ENCODE measurements at regions not wholly inside any gene's neighbourhood (a gene's known extent, or its start where the extent isn't known, plus 50 kb on each side); places are given as distances from the start of the nearest gene placed in this dataset.
"Not testable (repeated sequence)": the region's sequence is repeated elsewhere in the genome, so short reads cannot be mapped to it uniquely, and the experiment has no call there.

DNA sequence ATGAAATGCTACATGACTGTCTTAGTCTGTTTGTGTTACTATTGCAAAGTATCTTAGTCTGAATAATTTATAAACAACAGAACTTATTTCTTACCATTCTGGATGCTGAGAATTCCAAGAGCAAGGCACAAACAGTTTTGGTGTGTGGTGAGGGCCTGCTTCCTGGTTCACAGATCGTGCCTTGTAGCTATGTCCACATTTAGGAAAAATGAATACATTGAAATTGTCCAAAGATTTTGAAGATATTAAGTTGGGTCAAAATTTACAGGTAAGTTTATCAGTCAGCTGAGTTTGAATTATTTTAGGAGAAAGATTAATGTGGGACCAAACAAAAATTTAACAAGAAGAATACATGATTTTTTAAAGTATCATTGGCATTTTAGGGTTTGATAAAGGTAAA is 293.5 kb downstream of the LTN1 start:
- no peak for DNase-seq

DNA sequence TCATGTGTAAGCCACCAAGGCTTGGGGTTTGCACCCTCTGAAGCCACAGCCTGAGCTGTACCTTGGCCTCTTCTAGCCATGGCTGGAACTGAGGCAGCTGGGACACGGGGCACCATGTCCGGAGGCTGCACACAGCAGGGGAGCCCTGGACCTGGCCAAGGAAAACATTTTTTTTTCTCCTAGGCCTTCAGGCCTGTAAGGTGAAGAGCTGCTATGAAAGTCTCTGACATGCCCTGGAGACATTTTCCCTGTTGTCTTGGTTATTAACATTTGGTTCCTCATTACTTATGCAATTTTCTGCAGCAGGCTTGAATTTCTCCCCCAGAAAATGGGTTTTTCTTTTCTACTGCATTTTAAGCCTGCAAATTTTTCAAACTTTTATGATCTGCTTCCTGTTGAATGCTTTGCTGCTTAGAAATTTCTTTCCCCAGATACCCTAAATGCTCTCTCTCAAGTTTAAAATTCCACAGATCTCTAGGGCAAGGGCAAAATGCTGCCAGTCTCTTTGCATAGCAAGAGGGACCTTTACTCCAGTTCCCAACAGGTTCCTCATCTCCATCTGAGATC is 295.8 kb downstream of the LTN1 start:
- no peak for DNase-seq

DNA sequence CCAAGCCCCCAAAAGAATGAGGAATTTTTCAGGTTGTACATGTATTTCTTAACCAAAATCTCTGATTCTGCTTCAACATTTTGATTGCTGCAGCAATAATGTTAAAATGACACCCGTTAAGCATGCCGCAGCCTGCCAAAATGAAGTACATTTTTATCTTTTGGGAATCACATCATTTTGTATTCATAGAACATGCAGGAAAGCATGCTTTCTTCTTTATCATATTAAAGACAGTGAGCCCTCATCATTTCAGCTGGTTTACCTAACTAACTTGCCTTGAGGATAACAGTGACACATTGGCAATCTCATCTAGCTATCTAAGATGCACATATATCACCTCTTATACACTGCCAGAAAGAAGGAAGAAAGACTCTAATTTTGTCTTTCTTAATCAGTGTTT is 299.2 kb downstream of the LTN1 start:
- DNase-seq, result no peak

DNA sequence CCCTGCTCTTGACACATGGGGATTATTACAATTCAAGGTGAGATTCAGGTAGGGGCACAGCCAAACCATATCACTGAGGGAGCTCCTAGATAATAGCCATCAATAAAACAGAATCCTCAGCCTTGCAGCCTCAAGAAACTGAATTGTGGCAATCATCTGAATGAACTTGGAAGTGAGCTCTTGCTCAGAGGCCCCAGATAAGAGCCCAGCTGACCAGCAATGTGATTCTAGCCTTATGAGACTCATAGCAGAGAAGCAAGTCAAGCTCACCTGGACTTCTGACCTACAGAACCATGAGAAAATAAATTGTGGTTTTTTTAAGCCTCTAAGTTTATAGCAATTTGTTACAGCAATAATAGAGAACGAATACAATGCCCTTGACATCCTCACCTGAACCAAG is 302.5 kb downstream of the LTN1 start:
- no peak for DNase-seq

DNA sequence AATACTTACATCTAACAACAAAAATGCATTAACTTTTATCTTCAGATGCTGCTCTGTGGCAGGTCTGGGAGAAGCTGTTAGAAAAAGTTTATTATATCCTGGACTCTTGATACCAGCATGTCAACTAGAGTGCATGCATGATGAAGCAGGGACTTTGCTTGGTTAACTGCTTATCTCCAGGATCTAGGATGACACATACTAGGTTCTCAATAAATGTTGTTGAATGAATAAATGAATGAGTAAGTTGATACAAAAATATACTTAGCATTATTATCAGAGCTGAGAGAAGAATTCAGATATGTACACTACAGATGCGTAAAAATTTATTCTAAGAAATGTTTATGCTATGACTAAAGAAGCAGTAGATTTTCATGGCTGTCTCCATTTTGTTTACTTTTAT is 304.3 kb downstream of the LTN1 start:
- no peak for DNase-seq

DNA sequence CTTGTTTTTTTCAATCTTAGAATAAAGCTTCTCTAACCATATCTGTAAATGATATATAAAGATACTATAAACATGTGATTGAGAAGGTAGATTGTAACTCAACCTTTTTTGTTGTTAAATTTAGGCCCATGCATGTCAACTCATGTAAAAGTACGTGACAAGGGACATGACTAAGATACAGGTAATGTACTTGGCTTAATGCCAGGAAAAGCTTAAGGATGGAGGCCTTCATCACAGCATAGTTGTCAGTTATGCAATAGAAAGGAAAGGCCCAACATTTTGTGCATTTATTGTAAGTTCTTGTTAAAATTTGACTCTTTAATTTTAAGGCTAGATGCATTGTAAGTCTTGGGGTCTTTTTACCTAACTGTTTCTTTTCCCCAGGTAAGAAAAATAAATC is 305.1 kb downstream of the LTN1 start:
- no peak for DNase-seq

DNA sequence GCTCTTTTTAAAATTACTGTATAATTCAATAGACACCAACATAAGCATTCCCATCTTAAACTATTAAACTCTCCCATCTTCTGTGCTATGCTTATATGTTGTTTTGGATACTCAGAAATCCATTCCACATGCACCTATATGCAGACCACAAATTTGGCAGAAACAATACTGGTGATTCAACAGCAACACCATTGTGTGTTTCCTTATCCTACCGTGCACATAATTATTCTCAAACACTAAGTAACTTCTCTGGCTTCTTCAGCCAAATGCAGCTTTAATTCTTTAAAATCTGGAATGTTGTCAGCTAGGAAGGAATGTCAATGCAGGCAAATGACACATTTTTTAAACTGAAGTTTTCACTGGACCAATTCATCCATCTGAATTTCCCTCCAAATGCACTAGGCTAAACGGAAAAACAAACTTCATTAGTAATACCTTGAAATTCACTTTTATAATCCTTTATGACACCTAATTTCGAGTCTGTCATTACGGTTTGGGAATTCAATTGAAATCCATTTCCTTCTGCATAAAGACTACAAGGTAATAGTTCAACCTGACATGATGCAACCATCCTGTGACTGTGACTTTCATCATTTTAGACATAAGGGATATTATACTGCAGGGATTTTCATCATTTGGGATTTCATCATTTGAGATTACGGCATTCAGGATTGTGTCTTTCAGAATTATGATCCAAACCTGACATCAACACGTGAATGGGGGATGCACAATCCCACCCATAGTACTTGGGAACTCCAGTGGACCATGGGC is 308.5 kb downstream of the LTN1 start:
- no peak for DNase-seq

DNA sequence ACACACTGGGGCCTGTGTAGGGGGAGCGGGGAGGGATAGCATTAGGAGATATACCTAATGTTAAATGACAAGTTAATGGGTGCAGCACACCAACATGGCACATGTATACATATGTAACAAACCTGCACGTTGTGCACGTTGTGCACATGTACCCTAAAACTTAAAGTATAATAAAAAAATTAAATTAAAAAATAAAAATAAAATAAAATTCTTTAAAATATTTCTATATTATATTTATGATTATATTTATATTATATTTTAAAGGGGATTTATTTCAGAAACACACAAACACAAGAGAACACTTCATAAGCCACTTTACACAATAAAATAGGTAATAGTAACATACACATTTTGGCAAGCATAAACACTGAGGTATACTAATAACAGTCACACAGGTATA is 309.8 kb downstream of the LTN1 start:
- not testable (repeated sequence) for DNase-seq

DNA sequence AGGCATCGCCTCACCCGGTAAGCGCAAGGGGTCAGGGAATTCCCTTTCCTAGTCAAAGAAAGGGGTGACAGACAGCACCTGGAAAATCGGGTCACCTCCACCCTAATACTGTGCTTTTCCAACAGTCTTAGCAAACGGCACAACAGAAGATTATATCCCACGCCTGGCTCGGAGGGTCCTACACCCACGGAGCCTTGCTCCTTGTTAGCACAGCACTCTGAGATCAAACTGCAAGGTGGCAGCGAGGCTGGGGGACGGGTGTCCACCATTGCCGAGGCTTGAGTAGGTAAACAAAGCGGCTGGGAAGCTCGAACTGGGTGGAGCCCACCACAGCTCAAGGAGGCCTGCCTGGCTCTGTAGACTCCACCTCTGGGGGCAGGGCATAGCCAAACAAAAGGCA is 315.6 kb downstream of the LTN1 start:
- DNase-seq, result not testable (repeated sequence)

DNA sequence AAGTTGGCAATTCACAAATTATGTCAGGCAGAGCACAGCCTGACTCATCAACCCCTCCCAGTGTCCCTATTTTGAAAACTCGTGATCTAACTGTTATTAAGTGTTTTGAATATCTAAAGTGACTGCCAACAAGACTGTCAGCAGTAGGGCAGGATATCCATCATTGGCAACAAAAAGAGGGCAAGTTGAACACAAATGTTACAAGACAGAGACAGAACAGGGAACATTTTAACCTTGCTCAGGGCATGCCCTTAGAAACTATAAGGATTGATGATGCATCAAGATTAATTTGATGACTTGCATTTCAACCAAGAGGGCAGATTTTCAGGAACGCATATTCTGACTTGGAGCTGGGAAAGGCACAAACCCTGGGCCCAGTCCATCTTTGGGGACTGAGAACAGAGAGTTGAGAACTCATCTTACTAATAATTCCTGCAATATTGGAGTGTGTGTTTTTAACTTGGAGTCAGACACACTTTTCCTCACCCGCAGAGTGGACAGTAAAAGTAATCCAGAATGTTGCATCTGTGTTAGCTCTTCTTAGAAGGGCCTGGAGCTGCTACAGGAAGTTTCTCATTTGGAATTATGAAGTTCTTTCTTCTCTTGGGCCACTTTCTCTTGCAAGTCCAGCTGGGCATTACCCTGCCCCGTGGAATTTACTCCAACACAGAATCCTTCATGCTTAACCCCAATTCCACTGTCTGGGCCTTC is 317.2 kb downstream of the LTN1 start:
- DNase-seq, result no peak

DNA sequence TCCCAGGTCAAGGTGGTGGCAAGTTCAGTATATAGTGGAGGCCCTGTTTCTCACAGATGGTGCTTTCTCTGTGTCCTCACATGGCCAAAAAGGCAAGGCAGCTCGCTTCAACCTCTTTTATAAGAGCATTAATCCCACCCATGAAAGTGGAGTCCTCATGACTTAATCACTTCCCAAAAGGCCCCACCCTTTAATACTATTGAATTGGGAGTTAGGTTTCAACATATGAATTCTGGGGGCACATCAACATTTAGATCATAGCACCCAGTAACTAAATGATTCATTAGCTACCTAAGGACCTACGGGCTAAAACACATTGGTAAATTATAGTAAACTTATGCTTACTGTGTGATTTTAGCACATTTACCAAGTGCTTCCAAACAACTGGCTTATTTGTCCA is 317.9 kb downstream of the LTN1 start:
- DNase-seq, result no peak

DNA sequence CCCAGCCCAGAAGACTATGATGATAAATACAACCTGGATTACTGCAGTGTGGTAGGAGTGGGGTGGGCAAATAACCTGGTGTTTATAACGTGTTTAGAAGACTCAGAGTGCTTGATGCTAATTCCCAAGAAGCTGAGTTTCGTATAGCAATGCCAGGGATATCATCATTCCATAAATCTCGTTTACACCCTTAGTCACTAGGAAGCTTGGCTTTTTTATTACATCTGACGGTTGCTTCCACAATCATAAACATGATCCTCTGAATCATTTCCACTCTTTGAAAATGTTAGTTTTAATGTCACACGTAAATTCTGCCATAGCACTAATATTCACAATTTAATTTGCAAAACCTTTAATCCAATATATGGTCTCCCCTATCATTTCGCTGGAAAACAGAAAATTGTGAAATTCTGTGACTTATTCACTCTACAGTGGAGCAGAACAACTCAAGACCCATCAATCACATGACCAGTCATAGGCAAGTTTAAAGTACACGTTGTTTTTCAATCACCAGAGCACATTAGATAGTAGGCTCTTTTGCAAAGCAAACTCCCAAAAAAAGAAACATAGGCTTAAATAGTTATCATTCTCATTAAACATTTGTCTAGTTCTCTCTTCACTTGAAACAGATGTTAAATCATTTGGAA is 321.0 kb downstream of the LTN1 start:
- DNase-seq, result no peak

DNA sequence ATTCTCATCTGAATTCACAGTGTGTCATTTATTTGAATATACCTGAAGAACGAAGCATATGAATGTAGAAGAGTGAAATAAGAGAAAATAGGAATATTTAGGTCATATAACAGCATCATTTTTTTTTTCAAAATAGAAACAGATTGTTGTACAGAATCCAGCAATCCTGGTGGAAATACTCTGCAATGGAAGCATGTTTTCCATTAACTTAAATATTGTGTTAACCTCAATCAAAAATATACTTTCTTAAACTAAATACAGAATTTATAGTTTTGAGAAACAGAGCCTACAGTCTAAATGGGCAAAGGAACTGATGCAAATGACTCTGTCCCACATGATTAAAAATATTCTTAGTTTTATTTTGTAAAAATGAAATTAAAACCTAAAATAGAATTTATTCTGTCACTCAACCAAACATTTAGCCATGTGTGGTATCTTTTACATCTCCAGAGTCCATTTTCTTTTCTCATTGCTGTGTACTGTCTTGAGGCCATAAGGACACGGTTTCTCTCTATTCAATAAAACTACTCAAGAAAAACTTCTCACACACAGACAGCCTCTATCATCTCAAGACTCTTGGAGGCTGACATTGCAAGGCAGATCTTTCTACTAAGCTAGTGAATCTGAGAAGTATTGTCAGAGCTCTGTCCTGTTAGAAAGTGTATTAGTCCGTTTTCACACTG is 322.6 kb downstream of the LTN1 start:
- DNase-seq, result no peak

DNA sequence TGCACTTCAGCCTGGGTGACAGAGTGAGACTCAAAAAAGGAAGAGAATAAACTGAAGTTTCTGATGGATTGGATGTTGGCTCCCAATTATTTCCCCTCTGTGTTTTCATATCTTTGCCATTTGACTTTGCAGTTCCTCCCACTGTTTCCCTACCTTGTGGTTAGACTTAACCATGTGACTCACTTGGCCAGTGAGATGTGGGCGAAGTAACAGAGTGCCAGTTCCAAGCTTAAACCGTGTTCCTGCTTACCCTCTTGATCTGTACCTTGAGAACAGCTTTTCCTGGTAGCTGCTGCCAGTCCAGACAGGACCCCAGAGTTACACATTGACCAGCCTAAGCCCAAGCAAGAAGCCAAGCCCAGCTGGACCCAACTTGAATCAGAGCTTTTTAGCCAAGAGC is 323.4 kb downstream of the LTN1 start:
- DNase-seq, result no peak

DNA sequence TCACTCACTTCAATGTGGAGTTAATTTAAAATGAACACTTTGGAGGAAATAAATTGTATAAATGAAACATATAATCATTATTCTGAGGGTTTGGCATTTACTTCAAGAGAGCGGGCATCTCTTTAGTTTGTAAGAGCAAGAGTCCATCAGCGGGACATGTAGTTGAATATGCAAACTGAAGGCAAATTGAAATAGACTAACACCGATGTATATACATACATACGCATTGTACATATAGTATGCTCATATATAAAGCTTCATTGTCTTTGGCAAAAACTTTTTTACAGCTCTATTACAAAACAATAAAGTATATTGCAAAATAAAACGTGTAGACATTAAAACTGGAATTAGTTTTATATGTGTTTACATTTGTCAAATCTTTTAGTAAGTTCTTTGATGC is 328.9 kb downstream of the LTN1 start:
- no peak for DNase-seq

DNA sequence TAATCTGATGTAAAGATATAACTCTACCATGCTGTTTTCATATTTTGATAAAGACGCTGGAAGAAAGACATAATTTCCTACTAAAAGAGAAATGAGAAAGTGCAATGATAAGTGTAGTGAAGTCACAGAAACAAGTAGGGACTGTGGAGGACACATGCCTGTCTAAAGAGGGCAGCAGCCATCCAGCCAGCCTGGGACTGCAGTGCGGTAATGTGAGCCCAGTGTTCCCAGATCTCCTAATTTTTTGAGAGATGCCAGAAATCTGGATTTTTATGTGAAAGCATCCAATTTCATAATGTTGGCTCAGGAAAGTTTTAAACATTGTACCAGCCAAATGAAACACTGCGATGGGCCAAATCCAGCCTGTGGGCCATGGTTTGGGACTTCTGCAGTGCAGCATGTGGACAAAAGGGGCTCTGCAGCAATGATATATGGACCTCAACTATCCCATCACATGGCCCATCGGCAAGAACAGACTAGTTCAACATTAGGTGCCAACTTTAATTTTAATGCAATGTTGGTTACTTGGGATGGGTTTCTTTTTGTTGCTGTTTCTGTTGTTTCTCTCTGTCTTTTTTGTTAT is 329.5 kb downstream of the LTN1 start:
- no peak for DNase-seq

DNA sequence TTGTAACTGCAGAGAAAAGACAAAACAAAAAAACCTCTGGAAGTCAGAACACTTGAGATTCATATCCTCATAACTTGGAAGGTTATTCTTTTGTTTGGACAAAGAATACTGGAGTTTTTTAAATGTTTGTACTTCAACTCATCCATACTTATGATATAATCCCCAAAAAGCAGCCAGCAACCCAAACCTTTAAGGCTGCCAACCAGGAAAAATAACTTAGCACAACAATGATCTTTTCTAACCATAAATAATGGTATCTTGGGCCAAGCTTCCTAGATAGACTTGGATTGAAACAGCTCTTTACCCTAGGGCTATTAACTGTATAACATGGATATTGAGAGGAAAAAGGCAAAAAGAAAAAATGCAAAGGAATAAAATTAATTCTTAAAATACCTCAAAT is 335.1 kb downstream of the LTN1 start:
- DNase-seq, result no peak

DNA sequence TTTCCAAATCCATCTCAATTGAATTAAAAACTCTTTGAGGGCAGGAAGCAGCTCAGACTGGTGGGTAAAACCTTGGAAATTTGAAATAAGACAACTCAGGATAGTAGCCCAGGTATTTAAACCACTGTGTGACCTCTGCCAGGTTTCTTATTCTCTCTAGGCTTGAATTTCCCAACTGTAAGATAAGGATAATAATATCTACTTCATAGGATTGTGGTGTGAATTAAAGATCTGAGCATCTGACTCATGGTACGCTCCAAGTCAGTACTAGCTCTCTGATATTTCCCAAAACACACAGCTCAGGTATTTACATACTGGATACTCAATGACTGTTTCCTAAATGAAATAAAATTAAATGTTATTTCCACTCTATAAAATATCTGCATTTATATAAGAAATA is 337.2 kb downstream of the LTN1 start:
- DNase-seq, result no peak

DNA sequence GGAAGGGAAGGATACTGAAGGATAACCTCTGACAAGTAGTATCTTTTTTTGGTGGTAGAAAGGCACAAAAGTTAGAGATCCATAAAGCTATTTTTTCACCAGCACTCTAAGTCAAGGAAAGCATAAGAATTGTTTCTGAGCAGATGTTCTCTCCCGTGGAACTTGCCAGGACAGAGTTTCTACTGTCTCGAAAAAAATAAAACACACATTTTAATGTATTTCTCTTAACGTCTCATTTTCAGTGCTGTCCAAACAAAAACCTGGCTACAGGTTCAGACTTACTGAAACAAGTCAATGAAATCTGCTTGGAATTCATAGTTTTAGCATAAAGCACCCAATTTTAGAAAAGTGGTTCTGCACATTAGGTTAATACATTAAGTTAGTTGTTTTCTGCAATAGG is 338.3 kb downstream of the LTN1 start:
- DNase-seq, result no peak

DNA sequence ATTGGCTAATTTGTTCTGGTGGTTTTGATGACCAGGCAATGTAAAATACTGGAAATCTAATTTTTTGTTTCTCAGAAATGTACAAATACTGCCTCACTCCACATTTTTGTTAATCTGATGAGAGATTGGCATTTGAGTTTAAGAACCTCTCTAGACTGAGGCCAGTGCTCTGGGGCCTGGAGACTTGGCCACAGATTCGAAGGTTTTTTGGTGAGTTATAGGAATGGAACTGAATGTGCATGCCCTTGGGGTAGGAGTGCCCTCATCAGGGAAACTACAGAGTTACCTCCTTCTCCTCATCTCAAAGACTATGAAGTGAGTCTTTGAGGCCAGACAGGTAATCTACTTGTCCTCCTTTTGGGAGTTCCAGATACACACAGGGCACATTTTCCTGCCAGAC is 347.9 kb downstream of the LTN1 start:
- DNase-seq, result no peak

DNA sequence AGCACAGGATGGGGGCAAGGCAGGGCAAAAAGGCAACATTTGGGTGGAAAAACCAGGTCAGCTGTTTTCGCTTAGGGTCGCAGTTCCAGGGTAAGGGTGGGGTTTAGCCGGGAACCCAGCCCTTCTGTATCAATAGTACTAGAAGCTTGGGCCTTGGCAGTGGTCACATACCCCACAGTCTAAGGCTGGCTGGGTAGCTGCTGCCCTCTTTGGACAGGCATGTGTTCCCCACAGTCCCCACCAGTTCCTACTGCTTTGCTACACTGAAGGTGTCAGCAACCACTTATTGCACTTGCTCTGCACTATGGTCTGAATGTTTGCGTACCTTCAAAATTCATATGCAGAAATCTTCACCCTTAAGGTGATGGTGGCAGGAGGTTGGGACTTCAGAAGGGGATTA is 349.8 kb downstream of the LTN1 start:
- DNase-seq, result no peak

DNA sequence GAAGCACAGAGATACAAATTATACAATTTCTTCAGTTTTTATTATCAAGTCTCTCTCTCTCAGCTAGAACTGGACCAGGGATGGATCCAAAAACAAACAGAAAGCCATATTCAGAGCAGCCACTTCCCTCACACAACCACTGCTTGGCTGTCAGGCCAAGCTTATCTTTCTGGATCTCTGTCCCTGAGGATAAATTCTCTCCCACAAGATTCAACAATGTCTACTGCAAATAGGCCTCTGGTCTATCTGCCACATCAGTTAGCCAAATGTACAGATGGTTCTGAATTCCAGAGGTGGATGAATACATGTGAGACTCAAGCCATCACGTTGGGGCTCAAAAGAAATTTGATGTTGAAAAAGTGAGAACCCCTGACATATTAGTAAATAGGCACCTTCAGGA is 350.9 kb downstream of the LTN1 start:
- DNase-seq, result no peak

DNA sequence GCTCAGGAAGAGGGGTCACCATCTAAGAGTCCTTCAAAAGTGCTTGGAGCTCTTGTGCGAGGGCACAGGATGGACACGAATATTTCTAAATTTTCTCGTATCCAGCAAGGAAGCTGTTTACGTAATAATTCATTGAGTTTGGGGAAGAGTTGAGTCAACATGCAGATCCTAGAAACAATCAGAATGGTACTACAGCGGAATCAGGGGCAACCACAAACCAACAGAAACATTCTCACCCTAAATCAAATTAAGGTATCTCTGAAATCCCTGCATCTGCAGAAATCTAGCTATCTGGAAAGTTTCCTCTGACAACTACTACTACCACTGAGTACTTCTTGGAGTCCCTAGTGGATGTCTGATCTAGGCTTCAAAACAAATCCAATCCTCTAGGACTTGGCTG is 352.4 kb downstream of the LTN1 start:
- no peak for DNase-seq

Data from NCI-H2081 treated with DMSO at 0.1 percent for 48 hours (cell line).